ENCODE measurements at regions not wholly inside any gene's neighbourhood (a gene's known extent, or its start where the extent isn't known, plus 50 kb on each side); places are given as distances from the start of the nearest gene placed in this dataset.

GRCh38 chr13:58452123-58452623 is 820.6 kb downstream of the PCDH17 start (continued):
- no peak for TF ChIP-seq ZNF280B (CRISPR knock-in tag; IDR thresholded peaks at IDR 0.05; ENCODE audit: borderline replicate concordance)
- TF ChIP-seq REL (CRISPR knock-in tag; conservative IDR thresholded peaks at IDR 0.05): no peak
- TF ChIP-seq ZNF703 (CRISPR knock-in tag; IDR thresholded peaks at IDR 0.05; ENCODE audit: borderline replicate concordance): no peak
- no peak for TF ChIP-seq NRL (CRISPR knock-in tag; IDR thresholded peaks at IDR 0.05; ENCODE audit: borderline replicate concordance)
- TF ChIP-seq SRSF9 (IDR thresholded peaks at IDR 0.05; ENCODE audit: borderline replicate concordance, insufficient read depth, low read depth, low read length, poor library complexity, severe bottlenecking): no peak
- peak; percentile 50; the same call in 1 of the 2 replicates for TF ChIP-seq RFX1 (IDR thresholded peaks at IDR 0.05)
- no peak for TF ChIP-seq ZNF362 (CRISPR knock-in tag; IDR thresholded peaks at IDR 0.05; ENCODE audit: borderline replicate concordance)
- no peak for TF ChIP-seq SIN3A (IDR thresholded peaks at IDR 0.05; ENCODE audit: borderline replicate concordance, low read depth, low read length)
- TF ChIP-seq ZNF776 (CRISPR knock-in tag; IDR thresholded peaks at IDR 0.05): no peak
- no peak for TF ChIP-seq ZNF33A (CRISPR knock-in tag; IDR thresholded peaks at IDR 0.05; ENCODE audit: borderline replicate concordance)
- no peak for TF ChIP-seq KMT2A (CRISPR knock-in tag; IDR thresholded peaks at IDR 0.05)
- TF ChIP-seq ZBTB34 (CRISPR knock-in tag; IDR thresholded peaks at IDR 0.05): no peak
- no peak for TF ChIP-seq ZNF276 (CRISPR knock-in tag; IDR thresholded peaks at IDR 0.05; ENCODE audit: low read depth)
- 0 out of 2 replicates have a peak, but pooled peaks have one; percentile 24 for TF ChIP-seq ZGPAT (CRISPR knock-in tag; IDR thresholded peaks at IDR 0.05)
- TF ChIP-seq ZNF605 (CRISPR knock-in tag; IDR thresholded peaks at IDR 0.05): no peak
- TF ChIP-seq ZNF670 (CRISPR knock-in tag; IDR thresholded peaks at IDR 0.05; ENCODE audit: borderline replicate concordance): no peak
- TF ChIP-seq ARNTL (CRISPR knock-in tag; IDR thresholded peaks at IDR 0.05): no peak
- TF ChIP-seq SNAPC2 (CRISPR knock-in tag; IDR thresholded peaks at IDR 0.05): no peak
- 0 out of 2 replicates have a peak, but pooled peaks have one; percentile 15 for TF ChIP-seq ZBTB20 (CRISPR knock-in tag; IDR thresholded peaks at IDR 0.05; ENCODE audit: borderline replicate concordance, low read depth)
- TF ChIP-seq TCF12 (IDR thresholded peaks at IDR 0.05): no peak
- no peak for TF ChIP-seq TCF12 (CRISPR knock-in tag; IDR thresholded peaks at IDR 0.05)
- no peak for TF ChIP-seq KLF6 (CRISPR knock-in tag; IDR thresholded peaks at IDR 0.05)
- no peak for TF ChIP-seq SPEN (CRISPR knock-in tag; IDR thresholded peaks at IDR 0.05; ENCODE audit: low read depth)

All from HepG2 (cell line).